Natural killer cell (primary cell): ENCODE measurements at regions not wholly inside any gene's neighbourhood (a gene's known extent, or its start where the extent isn't known, plus 50 kb on each side); places are given as distances from the start of the nearest gene placed in this dataset.

ENCODE experiments used
- ATAC-seq, 3 donors: fragments of 150-1000 bp in 2 of 3; fragments of 200-7000 bp in 1 of 3; cut with Tn5 transposase; 1 replicate in 1 of 3; 2 replicates in 2 of 3; pipeline ENCODE4 v1.10.0; 2021; ENCODE audit warnings: mild to moderate bottlenecking in 2 of 3, moderate library complexity in 2 of 3
- DNase-seq, 2 donors: peaks; one replicate each; pipeline versions ENCODE4 v3.0.0 to v3.0.0-alpha.2; 2013 to 2021; ENCODE audit warnings: mixed read lengths in 1 of 2
- H3K27ac ChIP-seq: one replicate; pipeline ENCODE4 v1.5.1; 2013; ENCODE audit warnings: mild to moderate bottlenecking, low read length
- H3K27me3 ChIP-seq: one replicate; pipeline ENCODE4 v1.6.1; 2013; ENCODE audit warnings: low read length; ENCODE audit not compliant: control insufficient read depth, insufficient read depth
- H3K36me3 ChIP-seq: one replicate; pipeline ENCODE4 v1.6.1; 2013; ENCODE audit warnings: low read length; ENCODE audit not compliant: control insufficient read depth, insufficient read depth
- H3K4me1 ChIP-seq: one replicate; pipeline ENCODE4 v1.6.1; 2013; ENCODE audit warnings: low read length; ENCODE audit not compliant: control insufficient read depth, insufficient read depth
- H3K4me3 ChIP-seq: one replicate; pipeline ENCODE4 v1.5.1; 2013; ENCODE audit warnings: low read length
- H3K9me3 ChIP-seq: one replicate; pipeline ENCODE4 v1.6.1; 2013; ENCODE audit warnings: low read length; ENCODE audit not compliant: control insufficient read depth, insufficient read depth
- H3K27ac Mint-ChIP-seq, 2 donors: one replicate each; pipeline ENCODE4 v1.8.0; 2022; ENCODE audit warnings: mild to moderate bottlenecking in 2 of 2, mixed read lengths in 2 of 2, moderate library complexity in 1 of 2
- H3K27me3 Mint-ChIP-seq, 2 donors: one replicate each; pipeline ENCODE4 v1.8.0; 2022; ENCODE audit warnings: low read depth in 2 of 2, mixed read lengths in 2 of 2
- H3K36me3 Mint-ChIP-seq: one replicate; pipeline ENCODE4 v1.8.0; 2022; ENCODE audit warnings: mixed read lengths
- H3K4me1 Mint-ChIP-seq, 2 donors: one replicate each; pipeline ENCODE4 v1.8.0; 2022; ENCODE audit warnings: mixed read lengths in 2 of 2
- H3K4me3 Mint-ChIP-seq: one replicate; pipeline ENCODE4 v1.8.0; 2022; ENCODE audit warnings: mild to moderate bottlenecking, moderate library complexity, mixed read lengths
- H3K9me3 Mint-ChIP-seq, 2 donors: one replicate each; pipeline ENCODE4 v1.8.0; 2022; ENCODE audit warnings: mixed read lengths in 2 of 2
- WGBS: methylation state at CpG from one replicate; pipeline ENCODE4 v1.1.7; 2013; ENCODE audit warnings: missing lambda C conversion rate; ENCODE audit not compliant: insufficient coverage; 5-methylcytosine and 5-hydroxymethylcytosine counted together
- intact Hi-C: fragments of 100-400 bp; cut with micrococcal nuclease; formaldehyde crosslinking; loops from one replicate; pipeline ENCODE4 v1.14.2; 2022
- TF ChIP-seq, protein P1 (sequence below): fragments of 200-600 bp; IDR thresholded peaks from one replicate; pipeline ENCODE4 v1.8.0; 2022; ENCODE audit warnings: antibody characterized with exemption

- TF ChIP-seq, protein P1, sequence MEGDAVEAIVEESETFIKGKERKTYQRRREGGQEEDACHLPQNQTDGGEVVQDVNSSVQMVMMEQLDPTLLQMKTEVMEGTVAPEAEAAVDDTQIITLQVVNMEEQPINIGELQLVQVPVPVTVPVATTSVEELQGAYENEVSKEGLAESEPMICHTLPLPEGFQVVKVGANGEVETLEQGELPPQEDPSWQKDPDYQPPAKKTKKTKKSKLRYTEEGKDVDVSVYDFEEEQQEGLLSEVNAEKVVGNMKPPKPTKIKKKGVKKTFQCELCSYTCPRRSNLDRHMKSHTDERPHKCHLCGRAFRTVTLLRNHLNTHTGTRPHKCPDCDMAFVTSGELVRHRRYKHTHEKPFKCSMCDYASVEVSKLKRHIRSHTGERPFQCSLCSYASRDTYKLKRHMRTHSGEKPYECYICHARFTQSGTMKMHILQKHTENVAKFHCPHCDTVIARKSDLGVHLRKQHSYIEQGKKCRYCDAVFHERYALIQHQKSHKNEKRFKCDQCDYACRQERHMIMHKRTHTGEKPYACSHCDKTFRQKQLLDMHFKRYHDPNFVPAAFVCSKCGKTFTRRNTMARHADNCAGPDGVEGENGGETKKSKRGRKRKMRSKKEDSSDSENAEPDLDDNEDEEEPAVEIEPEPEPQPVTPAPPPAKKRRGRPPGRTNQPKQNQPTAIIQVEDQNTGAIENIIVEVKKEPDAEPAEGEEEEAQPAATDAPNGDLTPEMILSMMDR = no peak
Measured at GRCh38 chr6:12535586-12536314, 180.8 kb upstream of the PHACTR1 start.

DNA sequence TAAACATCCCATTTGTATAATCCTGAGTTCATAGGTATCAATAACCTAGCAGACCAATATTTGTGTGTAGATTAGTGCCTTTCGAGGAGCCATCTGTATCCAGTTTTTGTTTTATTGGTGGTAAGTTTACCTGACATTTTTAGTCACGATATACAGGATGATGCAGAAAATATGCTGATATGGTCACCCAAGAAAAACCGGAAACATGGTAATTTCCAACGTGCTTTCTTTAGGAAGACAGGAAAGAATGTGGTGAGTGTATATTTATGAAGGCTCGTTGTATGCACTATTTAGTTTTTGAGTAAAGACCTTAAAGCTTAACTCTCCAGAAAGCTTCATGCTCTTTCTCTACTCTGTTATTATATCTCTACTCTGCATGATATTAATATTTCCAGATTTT lies 180.2 kb upstream of the PHACTR1 start:
- Histone ChIP-seq H3K27ac (no peak overlapping the region), H3K27me3 (no peaks in the 10 kb centered on the region), H3K4me3 (no peak overlapping the region), H3K36me3 (no peaks in the 10 kb centered on the region), H3K9me3 (no peaks in the 10 kb centered on the region), H3K4me1 (no peaks in the 10 kb centered on the region)
- intact Hi-C loops = no loop called here
- H3K4me3 Mint-ChIP-seq = no peak overlapping the region
- H3K4me1 Mint-ChIP-seq = no peaks in the 10 kb centered on the region
- TF ChIP-seq, protein P1 = no peak
- H3K9me3 Mint-ChIP-seq = no peaks in the 10 kb centered on the region
- no peaks in the 10 kb centered on the region for H3K36me3 Mint-ChIP-seq
- ATAC-seq (no peak), DNase-seq (no peak)
- H3K27ac Mint-ChIP-seq = no peak overlapping the region
- WGBS = 64% methylated on average over 4 of the region's 5 CpGs
- H3K27me3 Mint-ChIP-seq = peaks cover 0 to 11% of the 10 kb centered on the region in 2 donors

More at GRCh38 chr6:12535586-12536314, 180.8 kb upstream of the PHACTR1 start:
- Mint-ChIP-seq H3K36me3 (no peaks in the 10 kb centered on the region), H3K9me3 (no peaks in the 10 kb centered on the region), H3K4me3 (no peak overlapping the region), H3K27me3 (peaks cover 0 to 11% of the 10 kb centered on the region in 2 donors), H3K27ac (no peak overlapping the region), H3K4me1 (no peaks in the 10 kb centered on the region)
- H3K36me3 ChIP-seq = no peaks in the 10 kb centered on the region
- no peak overlapping the region for H3K27ac ChIP-seq
- DNase-seq (no peak), ATAC-seq (no peak)
- no peaks in the 10 kb centered on the region for H3K9me3 ChIP-seq
- H3K4me3 ChIP-seq = no peak overlapping the region
- intact Hi-C loops = no loop called here
- no peaks in the 10 kb centered on the region for H3K27me3 ChIP-seq
- 90% methylated on average over 3 of the region's 3 CpGs for WGBS
- no peaks in the 10 kb centered on the region for H3K4me1 ChIP-seq

DNA sequence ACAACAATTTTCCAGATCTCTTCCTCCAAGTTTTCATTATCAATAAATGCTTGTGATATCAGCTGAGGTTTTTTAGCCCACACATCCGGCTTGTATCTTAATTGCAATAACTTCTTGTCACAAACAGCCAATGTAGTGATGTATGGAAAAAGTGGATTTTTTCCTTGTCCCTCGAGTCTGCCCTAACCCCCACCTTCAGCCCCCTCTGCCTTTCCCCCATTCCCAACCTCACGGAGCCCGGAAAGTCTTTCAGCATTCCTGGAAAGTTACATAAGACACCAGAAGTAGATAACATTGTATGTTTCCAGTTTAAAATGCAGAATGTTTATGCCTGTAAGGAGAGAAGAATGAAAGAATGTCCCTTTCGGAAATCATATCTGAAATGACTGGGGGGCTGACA lies 179.2 kb upstream of the PHACTR1 start:
- intact Hi-C loops = no loop called here
- WGBS = 100% methylated on average over 2 of the region's 5 CpGs

More for the DNA sequence above, 179.2 kb upstream of the PHACTR1 start:
- Mint-ChIP-seq H3K27ac (no peak overlapping the region), H3K27me3 (peaks cover 0 to 11% of the 10 kb centered on the region in 2 donors), H3K36me3 (no peaks in the 10 kb centered on the region), H3K9me3 (no peaks in the 10 kb centered on the region), H3K4me1 (no peaks in the 10 kb centered on the region), H3K4me3 (no peak overlapping the region)
- DNase-seq = no peak
- H3K27ac ChIP-seq = no peak overlapping the region
- no peaks in the 10 kb centered on the region for H3K9me3 ChIP-seq
- H3K4me1 ChIP-seq = no peaks in the 10 kb centered on the region
- H3K36me3 ChIP-seq = no peaks in the 10 kb centered on the region
- TF ChIP-seq, protein P1 = no peak
- H3K4me3 ChIP-seq = no peak overlapping the region
- ATAC-seq = no peak
- no peaks in the 10 kb centered on the region for H3K27me3 ChIP-seq
